NOMO-1 treated with dmso at 0.1 percent for 144 hours (cell line): ENCODE measurements at regions not wholly inside any gene's neighbourhood (a gene's known extent, or its start where the extent isn't known, plus 50 kb on each side); places are given as distances from the start of the nearest gene placed in this dataset.

Experiments
- DNase-seq: peaks from one replicate; lab custom pipeline; 2025; ENCODE audit not compliant: unreplicated experiment; lab: John Stamatoyannopoulos, UW

DNA sequence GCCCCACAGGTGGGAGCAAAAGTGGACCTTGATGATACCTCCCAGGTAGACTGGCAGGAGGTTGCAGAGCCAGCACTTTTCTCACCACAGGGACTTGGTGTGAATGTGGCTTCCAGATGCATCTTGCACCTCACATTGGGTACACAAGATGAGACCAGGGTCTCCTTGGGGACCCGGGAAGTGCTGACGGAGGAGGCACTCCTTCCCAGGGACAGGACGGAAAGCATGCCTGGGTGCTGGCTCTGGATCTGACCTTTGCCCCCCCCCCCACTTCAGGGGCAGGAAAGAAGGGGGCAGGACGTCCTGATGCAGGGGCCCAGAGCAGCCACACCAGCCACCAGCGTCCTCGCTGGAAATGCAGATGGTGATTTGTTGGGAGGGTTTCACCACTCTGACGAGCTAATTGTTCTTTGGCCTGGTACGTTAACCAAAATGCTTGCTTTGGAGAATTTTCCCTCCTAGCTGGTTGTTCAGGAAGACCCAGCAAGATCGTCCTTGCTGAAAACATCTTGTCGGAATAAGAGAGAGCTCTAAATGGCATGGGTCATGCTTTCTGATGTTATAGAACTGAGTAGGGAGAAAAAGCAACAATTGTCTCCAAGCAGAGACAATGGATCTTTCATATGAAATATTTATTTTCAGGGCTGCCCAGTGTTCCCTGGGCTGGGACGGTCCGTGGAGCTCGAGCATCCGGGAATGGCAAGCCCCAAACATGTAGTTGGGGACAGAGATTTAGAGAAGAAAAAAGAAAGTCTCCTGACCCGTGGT is 74.4 kb upstream of the PPARA start:
- DNase-seq, result no peak

- no peak for DNase-seq
Observed at GRCh38 chr22:46076651-46077339, 73.5 kb upstream of the PPARA start.

GRCh38 chr22:46077669-46078099 is 72.6 kb upstream of the PPARA start:
- no peak for DNase-seq

GRCh38 chr22:46078241-46079092 is 71.9 kb upstream of the PPARA start:
- DNase-seq, result peak; percentile 44

GRCh38 chr22:46079093-46079860 is 71.0 kb upstream of the PPARA start:
- no peak for DNase-seq

- peak; percentile 92 for DNase-seq
Observed at GRCh38 chr22:46079861-46080821, 70.2 kb upstream of the PPARA start.

DNA sequence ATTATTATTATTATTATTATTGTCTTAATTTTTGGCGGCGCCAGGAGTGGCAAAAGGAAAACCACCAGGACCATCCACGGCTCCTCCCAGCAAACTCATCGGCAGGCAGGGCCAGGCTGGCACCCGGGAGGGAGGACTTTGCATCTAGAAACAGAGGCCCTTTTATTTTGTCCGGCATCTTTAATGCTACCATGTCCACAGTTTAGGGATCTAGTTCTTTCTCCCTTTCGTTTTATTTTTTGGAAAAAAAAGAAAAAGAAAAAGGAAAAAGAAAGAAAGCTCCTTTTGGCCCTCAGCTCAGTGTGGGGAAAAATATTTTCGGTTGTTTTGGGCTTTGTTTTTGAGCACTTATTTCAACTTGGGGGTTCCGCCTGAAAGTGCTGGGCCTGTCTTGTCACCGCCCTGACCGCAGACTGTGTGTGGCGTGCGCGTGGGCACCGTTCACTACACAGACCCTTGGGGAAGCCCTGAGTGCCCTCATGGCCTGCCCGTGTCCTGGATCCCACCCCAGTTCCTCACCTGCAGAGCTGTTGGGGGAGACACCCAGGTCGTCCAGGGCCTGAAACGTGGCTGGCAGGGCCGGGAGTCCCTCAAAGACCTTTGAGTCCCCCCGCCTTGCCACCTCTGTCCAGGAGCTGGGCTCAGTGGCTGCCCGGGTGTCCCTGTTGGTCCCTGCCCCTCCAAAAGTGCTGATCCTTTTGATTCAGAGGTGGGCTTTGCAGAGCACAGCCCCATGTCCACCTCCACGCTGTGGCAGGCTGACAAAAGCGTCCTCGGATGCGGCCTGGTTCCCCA is 69.1 kb upstream of the PPARA start:
- DNase-seq, result peak; percentile 25

DNA sequence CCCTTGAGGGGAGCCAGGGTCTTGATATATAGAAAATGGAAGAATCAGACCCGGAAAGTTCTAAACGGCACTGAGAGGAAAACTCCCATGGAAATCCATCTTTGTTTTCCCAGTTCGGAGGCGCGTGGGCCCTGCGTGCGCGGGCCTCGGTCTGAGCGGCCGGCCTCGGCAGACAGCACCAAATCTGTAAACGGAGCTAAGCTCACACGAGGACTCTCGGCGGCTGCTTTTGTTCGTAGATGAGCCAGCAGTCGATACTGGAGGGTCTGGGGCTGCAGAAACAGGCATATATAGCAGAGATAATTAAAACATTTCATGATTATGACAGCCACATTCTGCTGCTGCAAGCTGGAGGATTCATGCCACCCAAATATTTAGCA is 68.5 kb upstream of the PPARA start:
- DNase-seq, result no peak

GRCh38 chr22:46082633-46083032 is 67.7 kb upstream of the PPARA start:
- DNase-seq, result no peak

DNA sequence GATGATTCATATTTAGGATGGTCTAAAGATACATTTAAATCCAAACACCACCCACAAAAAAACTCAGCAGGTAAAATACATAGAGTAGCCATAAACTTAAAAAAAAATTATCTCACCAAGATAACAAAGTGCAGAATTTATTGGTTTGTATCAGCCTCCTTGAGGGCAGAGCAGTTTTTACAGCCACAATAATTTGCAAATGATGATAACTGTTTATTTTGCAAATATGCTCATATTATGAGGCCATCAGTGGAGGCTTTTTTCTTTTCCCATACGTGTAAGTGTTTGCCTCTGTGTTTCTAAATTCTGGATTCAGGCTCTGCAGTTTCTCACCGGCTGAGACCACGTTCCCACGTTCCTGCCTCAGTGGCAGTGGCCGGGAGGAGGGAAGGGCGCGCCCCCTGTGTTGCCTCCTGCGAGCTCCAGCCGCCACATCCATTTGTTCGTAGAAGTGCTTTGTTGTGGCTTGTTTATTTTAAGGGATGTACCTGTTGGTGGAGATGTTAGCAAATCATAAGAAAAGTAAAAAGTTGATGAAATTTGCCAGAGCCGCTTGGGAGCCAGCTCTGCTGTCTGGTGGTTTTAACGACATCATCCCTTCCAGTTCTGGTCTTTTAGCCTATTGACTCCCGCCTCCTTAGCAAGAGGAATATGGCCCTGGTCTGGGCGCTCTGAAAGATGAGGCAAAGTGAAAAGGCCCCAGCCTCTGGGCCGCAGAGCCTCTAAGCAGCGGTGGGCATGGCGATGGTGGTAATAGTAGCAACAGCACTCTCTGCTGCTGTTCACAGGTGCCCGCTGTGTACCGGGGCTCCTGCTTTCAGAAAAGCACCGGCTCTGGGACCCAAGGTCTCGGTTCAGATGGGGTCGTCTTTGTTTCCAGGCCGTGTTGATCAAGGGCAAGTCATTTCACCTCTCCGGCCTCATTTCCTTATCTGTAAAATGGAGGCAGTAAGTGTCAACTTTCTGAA is 66.7 kb upstream of the PPARA start:
- DNase-seq, result no peak

DNA sequence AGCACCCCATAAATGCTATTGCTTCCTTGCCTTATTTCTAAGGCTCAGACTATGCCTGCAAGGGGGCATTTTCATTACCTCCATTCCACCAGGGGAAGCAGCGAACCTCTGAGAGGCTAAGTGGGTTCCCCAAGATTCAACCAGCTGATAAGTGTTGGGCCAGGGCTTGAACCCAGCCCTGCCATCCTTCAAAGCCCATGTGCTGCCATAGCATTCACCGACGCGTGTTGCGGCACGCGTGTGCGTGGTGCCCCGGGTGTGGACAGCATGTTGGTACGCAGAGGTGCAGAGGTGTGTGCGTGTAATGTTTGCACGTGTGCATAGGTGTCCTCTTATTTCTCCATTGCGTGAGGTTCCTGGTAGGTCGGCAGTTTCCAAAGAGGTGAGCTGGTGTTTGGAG is 66.0 kb upstream of the PPARA start:
- no peak for DNase-seq

DNA sequence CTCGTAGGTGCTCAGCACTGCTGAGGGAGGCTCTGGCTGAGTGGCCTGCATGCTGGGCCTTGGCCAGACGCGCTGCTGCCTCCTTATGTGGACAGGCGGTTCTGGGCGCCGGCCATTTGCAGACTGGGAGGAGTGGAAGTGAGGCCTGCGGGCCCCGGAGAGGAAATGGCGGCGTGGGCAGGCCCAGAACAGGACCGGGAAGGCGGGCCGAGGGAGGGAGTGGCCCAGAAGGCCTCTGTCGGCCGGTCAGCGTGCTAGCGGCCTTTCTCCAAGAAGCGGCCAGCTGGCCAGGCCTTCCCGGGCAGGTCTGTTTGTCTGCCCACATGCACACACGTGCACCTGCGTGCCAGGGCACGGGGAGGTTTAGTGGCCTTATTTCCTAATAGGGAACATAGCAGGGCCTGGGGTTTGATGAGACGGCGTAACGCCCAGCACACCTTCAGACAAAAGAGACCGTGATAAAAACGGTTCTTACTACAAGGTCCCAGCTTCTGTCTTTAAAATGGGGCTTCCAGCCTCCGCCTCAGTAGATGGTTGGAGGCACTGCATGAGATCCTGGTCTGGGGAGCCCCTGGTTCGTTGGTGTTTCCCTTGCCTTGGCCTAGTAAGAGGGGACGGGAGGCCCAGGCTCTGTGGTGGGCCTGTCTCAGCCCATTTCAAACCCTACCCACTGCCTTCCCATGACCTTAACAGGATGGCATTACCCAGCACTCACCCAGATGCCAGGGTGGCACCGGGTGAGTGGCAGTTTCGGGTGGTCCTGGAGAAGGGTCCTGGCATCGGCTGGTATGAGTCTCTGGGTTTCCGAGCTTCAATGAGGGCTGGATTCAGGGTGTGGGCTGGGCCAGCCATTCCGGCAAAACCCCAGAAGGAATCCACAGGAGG is 65.1 kb upstream of the PPARA start:
- no peak for DNase-seq

DNA sequence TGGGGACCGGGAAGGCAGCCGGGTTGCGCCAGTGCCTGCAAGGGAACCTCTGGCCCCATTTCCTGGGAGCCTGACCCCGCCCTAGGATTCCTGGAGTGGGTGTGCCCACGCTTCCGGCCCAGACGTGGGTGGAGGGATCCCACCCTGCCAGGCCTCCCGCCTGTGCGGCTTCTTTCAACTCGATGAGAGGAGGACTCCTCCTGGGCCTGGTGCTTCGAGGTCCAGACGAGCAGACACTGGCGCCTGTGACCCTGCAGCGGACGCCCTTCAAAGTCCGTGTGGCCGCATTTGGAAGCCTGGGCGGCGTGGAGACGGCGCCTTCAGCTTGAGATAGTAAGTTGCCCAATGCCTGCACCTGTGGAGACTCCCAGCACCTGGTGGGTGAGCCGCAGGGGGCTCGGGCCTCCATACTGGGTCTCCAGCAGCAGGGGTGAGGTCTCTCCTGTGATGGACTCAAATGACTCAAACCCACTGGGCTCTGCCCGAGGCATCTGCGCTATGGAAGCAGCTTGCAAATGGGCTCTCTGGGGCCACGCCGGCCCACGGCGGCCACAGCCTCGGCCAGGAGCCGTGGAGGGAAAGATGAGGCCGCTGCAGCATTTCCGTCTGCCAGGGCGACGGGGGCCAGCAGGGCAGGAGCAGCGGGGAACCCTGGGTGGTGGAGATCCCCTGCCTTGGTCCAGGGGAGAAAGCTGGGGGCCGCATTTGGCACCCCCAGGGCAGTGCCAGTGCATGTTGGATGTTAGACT is 64.3 kb upstream of the PPARA start:
- DNase-seq, result no peak

DNA sequence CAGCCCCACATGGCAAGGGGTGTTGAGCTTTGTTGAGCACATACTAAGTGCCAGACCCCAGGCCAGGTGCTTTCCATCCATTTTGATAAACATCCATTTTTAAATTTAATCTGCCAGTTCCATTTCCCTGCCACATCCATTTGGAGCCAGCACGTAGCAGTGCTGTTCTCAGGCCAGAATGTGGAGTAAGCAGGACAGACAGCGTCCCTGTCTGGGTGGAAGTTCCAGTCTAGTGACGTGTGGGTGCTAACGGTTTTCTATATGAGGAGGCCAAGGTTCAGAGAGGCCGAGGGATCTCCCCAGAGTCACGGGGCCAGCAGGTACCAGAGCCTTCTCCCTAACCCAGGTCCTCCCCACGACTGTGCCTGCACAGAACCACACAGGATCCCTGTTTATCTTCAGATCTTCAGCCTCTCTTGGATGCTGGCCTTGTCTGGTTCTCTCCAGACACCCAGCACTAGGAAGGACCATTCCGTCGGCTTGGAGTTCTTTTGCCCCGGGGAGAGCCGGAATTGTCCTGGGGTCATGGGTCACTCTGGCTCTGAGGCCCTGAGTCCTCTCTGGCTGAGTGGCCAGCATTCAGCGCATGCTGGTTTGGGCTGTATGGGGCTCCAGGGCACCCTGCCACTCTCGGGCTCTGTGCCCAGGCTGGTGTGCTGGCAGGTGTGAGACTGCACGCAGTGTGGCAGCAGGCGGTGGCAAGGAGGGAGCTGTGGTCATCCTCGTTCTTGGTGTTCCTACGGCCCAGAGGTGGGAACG is 63.6 kb upstream of the PPARA start:
- DNase-seq, result no peak

DNA sequence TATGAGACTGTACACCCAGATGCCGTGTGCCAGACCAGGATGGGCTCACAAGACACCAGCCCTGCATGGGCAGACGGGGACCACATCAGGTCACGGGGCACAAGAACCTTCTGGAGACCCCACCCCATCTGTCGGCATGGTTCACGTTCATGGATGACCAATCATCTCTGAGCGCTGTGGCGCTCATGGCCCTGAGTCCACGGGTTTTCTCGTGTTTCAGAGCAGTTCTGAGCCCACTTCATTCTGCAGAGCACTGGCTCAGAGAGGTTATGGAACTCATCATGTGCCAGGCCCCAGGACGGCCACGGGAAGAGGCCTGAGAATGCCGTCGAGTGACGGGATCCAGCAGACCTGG is 63.0 kb upstream of the PPARA start:
- no peak for DNase-seq
